Trophoblast cell (in vitro differentiated cells and primary cell): ENCODE measurements at regions not wholly inside any gene's neighbourhood (a gene's known extent, or its start where the extent isn't known, plus 50 kb on each side); places are given as distances from the start of the nearest gene placed in this dataset.

Experiments
- DNase-seq, 2 donors: peaks; one replicate each; pipeline ENCODE4 v3.0.0-alpha.2; 2016
- H2AFZ ChIP-seq: 2 replicates; pipeline ENCODE4 v1.6.1; 2013; ENCODE audit warnings: low read length, moderate library complexity, mild to moderate bottlenecking; ENCODE audit not compliant: insufficient read depth, poor library complexity
- H2AK5ac ChIP-seq: 2 replicates; pipeline ENCODE4 v1.6.1; 2013; ENCODE audit warnings: mild to moderate bottlenecking, low read length
- H2BK120ac ChIP-seq: 2 replicates; pipeline ENCODE4 v1.6.1; 2013; ENCODE audit warnings: low read length, mild to moderate bottlenecking, moderate library complexity; ENCODE audit not compliant: insufficient read depth, poor library complexity
- H2BK12ac ChIP-seq: 2 replicates; pipeline ENCODE4 v1.6.1; 2013; ENCODE audit warnings: mild to moderate bottlenecking, low read length, moderate library complexity
- H2BK5ac ChIP-seq: 2 replicates; pipeline ENCODE4 v1.6.1; 2013; ENCODE audit warnings: low read length, low read depth, moderate library complexity, mild to moderate bottlenecking; ENCODE audit not compliant: poor library complexity
- H3K14ac ChIP-seq: 2 replicates; pipeline ENCODE4 v1.6.1; 2013; ENCODE audit warnings: mild to moderate bottlenecking, low read length
- H3K18ac ChIP-seq: 2 replicates; pipeline ENCODE4 v1.6.1; 2013; ENCODE audit warnings: mild to moderate bottlenecking, low read length
- H3K23ac ChIP-seq: 2 replicates; pipeline ENCODE4 v1.6.1; 2013; ENCODE audit warnings: low read length
- H3K27ac ChIP-seq: 2 replicates; pipeline ENCODE4 v1.5.1; 2013; ENCODE audit warnings: low read depth, mild to moderate bottlenecking, inconsistent platforms, low read length, moderate library complexity
- H3K27me3 ChIP-seq: 2 replicates; pipeline ENCODE4 v1.6.1; 2013; ENCODE audit warnings: inconsistent platforms, mild to moderate bottlenecking, low read length, moderate library complexity; ENCODE audit not compliant: insufficient read depth
- H3K36me3 ChIP-seq, 2 experiments: 1 replicate in 1 of 2; 2 replicates in 1 of 2; pipeline ENCODE4 v1.6.1; 2013; ENCODE audit warnings: low read length in 2 of 2, mild to moderate bottlenecking in 2 of 2, moderate library complexity in 1 of 2; ENCODE audit not compliant: insufficient read depth in 2 of 2, control insufficient read depth in 1 of 2
- H3K4ac ChIP-seq: 2 replicates; pipeline ENCODE4 v1.6.1; 2013; ENCODE audit warnings: low read depth, mild to moderate bottlenecking, low read length, moderate library complexity
- H3K4me1 ChIP-seq, 2 experiments: 1 replicate in 1 of 2; 2 replicates in 1 of 2; pipeline ENCODE4 v1.6.1; 2013; ENCODE audit warnings: low read length in 2 of 2, mild to moderate bottlenecking in 2 of 2, moderate library complexity in 1 of 2; ENCODE audit not compliant: insufficient read depth in 2 of 2, control insufficient read depth in 1 of 2
- H3K4me2 ChIP-seq: 2 replicates; pipeline ENCODE4 v1.6.1; 2013; ENCODE audit warnings: inconsistent platforms, mild to moderate bottlenecking, low read length, moderate library complexity
- H3K4me3 ChIP-seq: 2 replicates; pipeline ENCODE4 v1.5.1; 2013; ENCODE audit warnings: mild to moderate bottlenecking, low read depth, low read length, inconsistent platforms
- H3K79me1 ChIP-seq: one replicate; pipeline ENCODE4 v1.6.1; 2013; ENCODE audit warnings: low read length
- H3K79me2 ChIP-seq: 2 replicates; pipeline ENCODE4 v1.6.1; 2013; ENCODE audit warnings: low read length, mild to moderate bottlenecking; ENCODE audit not compliant: control insufficient read depth, insufficient read depth, poor library complexity
- H3K9ac ChIP-seq: 2 replicates; pipeline ENCODE4 v1.6.1; 2013; ENCODE audit warnings: mild to moderate bottlenecking, low read length
- H3K9me3 ChIP-seq: 2 replicates; pipeline ENCODE4 v1.6.1; 2013; ENCODE audit warnings: low read depth, mild to moderate bottlenecking, control low read depth, inconsistent platforms, low read length; ENCODE audit not compliant: insufficient read depth
- H4K12ac ChIP-seq: 2 replicates; pipeline ENCODE4 v1.6.1; 2013; ENCODE audit warnings: low read depth, mild to moderate bottlenecking, low read length, moderate library complexity
- H4K8ac ChIP-seq: 2 replicates; pipeline ENCODE4 v1.6.1; 2013; ENCODE audit warnings: low read depth, mild to moderate bottlenecking, low read length, moderate library complexity
- H4K91ac ChIP-seq: one replicate; pipeline ENCODE4 v1.6.1; 2013; ENCODE audit warnings: low read depth, mild to moderate bottlenecking, low read length, moderate library complexity
- WGBS: extraction: QIAGEN DNeasy Blood & Tissue Kit; methylation state at CpG from one replicate; pipeline ENCODE4 v1.1.7; 2013; ENCODE audit warnings: missing lambda C conversion rate; ENCODE audit not compliant: insufficient read length, insufficient coverage; ENCODE audit errors: extremely low coverage; 5-methylcytosine and 5-hydroxymethylcytosine counted together

- no peak overlapping the region for H3K4me2 ChIP-seq
- no peak overlapping the region for H2BK12ac ChIP-seq
- no peaks in the 10 kb centered on the region for H3K4me1 ChIP-seq
- no peak overlapping the region for H4K91ac ChIP-seq
- H3K18ac ChIP-seq: no peak overlapping the region
- H2AFZ ChIP-seq: no peak overlapping the region
- H4K8ac ChIP-seq: no peak overlapping the region
- no peak overlapping the region for H3K9ac ChIP-seq
- no peak overlapping the region for H4K12ac ChIP-seq
- H3K9me3 ChIP-seq: no peaks in the 10 kb centered on the region
- H2BK120ac ChIP-seq: no peak overlapping the region
- H3K27me3 ChIP-seq: no peaks in the 10 kb centered on the region
- no peak overlapping the region for H2BK5ac ChIP-seq
- no peak overlapping the region for H3K27ac ChIP-seq
- H3K79me1 ChIP-seq: no peaks in the 10 kb centered on the region
- no peak for DNase-seq
- no peaks in the 10 kb centered on the region for H3K36me3 ChIP-seq
- H2AK5ac ChIP-seq: no peak overlapping the region
- no peak overlapping the region for H3K4ac ChIP-seq
- no peak overlapping the region for H3K14ac ChIP-seq
- no peak overlapping the region for H3K4me3 ChIP-seq
- no peak overlapping the region for H3K23ac ChIP-seq
- no peaks in the 10 kb centered on the region for H3K79me2 ChIP-seq
These were observed 75.2 kb upstream of the CITED2 start for GRCh38 chr6:139449611-139450000.

GRCh38 chr6:139448998-139449610 lies 74.7 kb upstream of the CITED2 start:
- Histone ChIP-seq H2BK5ac (no peak overlapping the region), H2BK12ac (peak overlapping the region; percentile 94), H3K27me3 (no peaks in the 10 kb centered on the region), H3K4me3 (no peak overlapping the region), H3K18ac (no peak overlapping the region), H3K4me1 (no peaks in the 10 kb centered on the region), H3K14ac (no peak overlapping the region), H3K23ac (no peak overlapping the region), H3K36me3 (no peaks in the 10 kb centered on the region), H3K79me1 (no peaks in the 10 kb centered on the region), H3K9me3 (no peaks in the 10 kb centered on the region), H3K4me2 (no peak overlapping the region), H3K79me2 (no peaks in the 10 kb centered on the region), H3K9ac (no peak overlapping the region), H2BK120ac (peak overlapping the region; percentile 80), H4K12ac (no peak overlapping the region), H2AFZ (no peak overlapping the region), H4K8ac (no peak overlapping the region), H2AK5ac (no peak overlapping the region), H4K91ac (peak overlapping the region; percentile 47), H3K4ac (no peak overlapping the region), H3K27ac (no peak overlapping the region)
- no CpG with 5 or more reads among the region's 4 CpGs for WGBS
- no peak for DNase-seq

- H4K12ac ChIP-seq: no peak overlapping the region
- H3K14ac ChIP-seq: no peak overlapping the region
- no peak overlapping the region for H3K4me3 ChIP-seq
- H3K27me3 ChIP-seq: no peaks in the 10 kb centered on the region
- H2AFZ ChIP-seq: no peak overlapping the region
- H3K9me3 ChIP-seq: no peaks in the 10 kb centered on the region
- H2BK12ac ChIP-seq: no peak overlapping the region
- no peak overlapping the region for H3K23ac ChIP-seq
- no peak overlapping the region for H2BK5ac ChIP-seq
- no peak overlapping the region for H3K27ac ChIP-seq
- no peak overlapping the region for H2AK5ac ChIP-seq
- no peaks in the 10 kb centered on the region for H3K36me3 ChIP-seq
- no peaks in the 10 kb centered on the region for H3K79me2 ChIP-seq
- H3K79me1 ChIP-seq: no peaks in the 10 kb centered on the region
- no peak overlapping the region for H4K8ac ChIP-seq
- no peaks in the 10 kb centered on the region for H3K4me1 ChIP-seq
- no peak overlapping the region for H3K9ac ChIP-seq
- H2BK120ac ChIP-seq: no peak overlapping the region
- H3K18ac ChIP-seq: no peak overlapping the region
- H3K4me2 ChIP-seq: no peak overlapping the region
- no peak overlapping the region for H3K4ac ChIP-seq
- no CpG with 5 or more reads among the region's 2 CpGs for WGBS
- DNase-seq: peak in 1 of 2 donors; percentile 44
- H4K91ac ChIP-seq: no peak overlapping the region
These were observed 73.7 kb upstream of the CITED2 start for GRCh38 chr6:139448051-139448649.

GRCh38 chr6:139447656-139447975 lies 73.2 kb upstream of the CITED2 start:
- H3K18ac ChIP-seq: no peak overlapping the region
- H3K79me1 ChIP-seq: no peaks in the 10 kb centered on the region
- no peak overlapping the region for H2BK120ac ChIP-seq
- H2BK12ac ChIP-seq: no peak overlapping the region
- no peak overlapping the region for H3K27ac ChIP-seq
- H4K8ac ChIP-seq: no peak overlapping the region
- no peak overlapping the region for H3K4ac ChIP-seq
- H2AFZ ChIP-seq: no peak overlapping the region
- H3K4me1 ChIP-seq: no peaks in the 10 kb centered on the region
- H3K79me2 ChIP-seq: no peaks in the 10 kb centered on the region
- no peak overlapping the region for H3K4me3 ChIP-seq
- no peak overlapping the region for H4K91ac ChIP-seq
- no peaks in the 10 kb centered on the region for H3K9me3 ChIP-seq
- H3K23ac ChIP-seq: no peak overlapping the region
- no peak overlapping the region for H3K14ac ChIP-seq
- H2AK5ac ChIP-seq: no peak overlapping the region
- H3K36me3 ChIP-seq: no peaks in the 10 kb centered on the region
- WGBS: no CpG with 5 or more reads among the region's 1 CpG
- no peak overlapping the region for H3K9ac ChIP-seq
- H3K4me2 ChIP-seq: no peak overlapping the region
- H4K12ac ChIP-seq: no peak overlapping the region
- no peak for DNase-seq
- H3K27me3 ChIP-seq: no peaks in the 10 kb centered on the region
- H2BK5ac ChIP-seq: no peak overlapping the region
